ENCODE measurements at regions not wholly inside any gene's neighbourhood (a gene's known extent, or its start where the extent isn't known, plus 50 kb on each side); places are given as distances from the start of the nearest gene placed in this dataset.

- Histone ChIP-seq H3K36me3 (ENCODE audit: control insufficient read depth, insufficient read depth, low read length) (no peaks in the 10 kb centered on the region), H3K27me3 (ENCODE audit: control insufficient read depth, insufficient read depth, low read length) (no peaks in the 10 kb centered on the region), H3K4me1 (ENCODE audit: control insufficient read depth, insufficient read depth, low read length) (peaks cover 31% of the 10 kb centered on the region), H3K4me3 (ENCODE audit: low read length) (no peak overlapping the region), H3K9me3 (ENCODE audit: control insufficient read depth, low read length) (no peaks in the 10 kb centered on the region), H3K9ac (ENCODE audit: low read length) (peak overlapping the region; percentile 10)
Measured at GRCh38 chr13:44300895-44301638, 72.6 kb upstream of the SERP2 start.

- no peaks in the 10 kb centered on the region for H3K27me3 ChIP-seq (ENCODE audit: control insufficient read depth, insufficient read depth, low read length)
- H3K36me3 ChIP-seq (ENCODE audit: control insufficient read depth, insufficient read depth, low read length), result no peaks in the 10 kb centered on the region
- no peak overlapping the region for H3K9ac ChIP-seq (ENCODE audit: low read length)
- H3K9me3 ChIP-seq (ENCODE audit: control insufficient read depth, low read length), result no peaks in the 10 kb centered on the region
- peaks cover 37% of the 10 kb centered on the region for H3K4me1 ChIP-seq (ENCODE audit: control insufficient read depth, insufficient read depth, low read length)
- H3K4me3 ChIP-seq (ENCODE audit: low read length), result no peak overlapping the region
Measured at GRCh38 chr13:44301639-44302015, 72.0 kb upstream of the SERP2 start.

GRCh38 chr13:44302233-44302632, 71.4 kb upstream of the SERP2 start:
- Histone ChIP-seq H3K36me3 (ENCODE audit: control insufficient read depth, insufficient read depth, low read length) (no peaks in the 10 kb centered on the region), H3K9ac (ENCODE audit: low read length) (no peak overlapping the region), H3K4me3 (ENCODE audit: low read length) (no peak overlapping the region), H3K9me3 (ENCODE audit: control insufficient read depth, low read length) (no peaks in the 10 kb centered on the region), H3K27me3 (ENCODE audit: control insufficient read depth, insufficient read depth, low read length) (no peaks in the 10 kb centered on the region), H3K4me1 (ENCODE audit: control insufficient read depth, insufficient read depth, low read length) (peaks cover 41% of the 10 kb centered on the region)

- H3K27me3 ChIP-seq (ENCODE audit: control insufficient read depth, insufficient read depth, low read length), result no peaks in the 10 kb centered on the region
- H3K4me3 ChIP-seq (ENCODE audit: low read length), result no peak overlapping the region
- H3K36me3 ChIP-seq (ENCODE audit: control insufficient read depth, insufficient read depth, low read length), result no peaks in the 10 kb centered on the region
- H3K9me3 ChIP-seq (ENCODE audit: control insufficient read depth, low read length), result no peaks in the 10 kb centered on the region
- H3K9ac ChIP-seq (ENCODE audit: low read length), result no peak overlapping the region
- H3K4me1 ChIP-seq (ENCODE audit: control insufficient read depth, insufficient read depth, low read length), result peaks cover 49% of the 10 kb centered on the region
Measured at GRCh38 chr13:44302940-44303575, 70.6 kb upstream of the SERP2 start.

- Histone ChIP-seq H3K9me3 (ENCODE audit: control insufficient read depth, low read length) (no peaks in the 10 kb centered on the region), H3K36me3 (ENCODE audit: control insufficient read depth, insufficient read depth, low read length) (no peaks in the 10 kb centered on the region), H3K4me1 (ENCODE audit: control insufficient read depth, insufficient read depth, low read length) (peaks cover 57% of the 10 kb centered on the region), H3K4me3 (ENCODE audit: low read length) (no peak overlapping the region), H3K9ac (ENCODE audit: low read length) (no peak overlapping the region), H3K27me3 (ENCODE audit: control insufficient read depth, insufficient read depth, low read length) (no peaks in the 10 kb centered on the region)
Measured at GRCh38 chr13:44303681-44304432, 69.8 kb upstream of the SERP2 start.

- peaks cover 62% of the 10 kb centered on the region for H3K4me1 ChIP-seq (ENCODE audit: control insufficient read depth, insufficient read depth, low read length)
- no peaks in the 10 kb centered on the region for H3K36me3 ChIP-seq (ENCODE audit: control insufficient read depth, insufficient read depth, low read length)
- no peaks in the 10 kb centered on the region for H3K9me3 ChIP-seq (ENCODE audit: control insufficient read depth, low read length)
- H3K27me3 ChIP-seq (ENCODE audit: control insufficient read depth, insufficient read depth, low read length), result no peaks in the 10 kb centered on the region
- no peak overlapping the region for H3K4me3 ChIP-seq (ENCODE audit: low read length)
- no peak overlapping the region for H3K9ac ChIP-seq (ENCODE audit: low read length)
Measured at GRCh38 chr13:44304433-44304725, 69.2 kb upstream of the SERP2 start.

GRCh38 chr13:44305286-44305685, 68.3 kb upstream of the SERP2 start:
- Histone ChIP-seq H3K36me3 (ENCODE audit: control insufficient read depth, insufficient read depth, low read length) (no peaks in the 10 kb centered on the region), H3K27me3 (ENCODE audit: control insufficient read depth, insufficient read depth, low read length) (no peaks in the 10 kb centered on the region), H3K4me3 (ENCODE audit: low read length) (no peak overlapping the region), H3K9me3 (ENCODE audit: control insufficient read depth, low read length) (no peaks in the 10 kb centered on the region), H3K9ac (ENCODE audit: low read length) (no peak overlapping the region), H3K4me1 (ENCODE audit: control insufficient read depth, insufficient read depth, low read length) (peaks cover 66% of the 10 kb centered on the region)

GRCh38 chr13:44305917-44306370, 67.7 kb upstream of the SERP2 start:
- no peaks in the 10 kb centered on the region for H3K27me3 ChIP-seq (ENCODE audit: control insufficient read depth, insufficient read depth, low read length)
- peaks cover 66% of the 10 kb centered on the region for H3K4me1 ChIP-seq (ENCODE audit: control insufficient read depth, insufficient read depth, low read length)
- no peak overlapping the region for H3K4me3 ChIP-seq (ENCODE audit: low read length)
- H3K9me3 ChIP-seq (ENCODE audit: control insufficient read depth, low read length), result no peaks in the 10 kb centered on the region
- H3K36me3 ChIP-seq (ENCODE audit: control insufficient read depth, insufficient read depth, low read length), result no peaks in the 10 kb centered on the region
- peak overlapping the region; percentile 73 for H3K9ac ChIP-seq (ENCODE audit: low read length)

- Histone ChIP-seq H3K36me3 (ENCODE audit: control insufficient read depth, insufficient read depth, low read length) (no peaks in the 10 kb centered on the region), H3K9me3 (ENCODE audit: control insufficient read depth, low read length) (no peaks in the 10 kb centered on the region), H3K4me1 (ENCODE audit: control insufficient read depth, insufficient read depth, low read length) (peaks cover 63% of the 10 kb centered on the region), H3K4me3 (ENCODE audit: low read length) (no peak overlapping the region), H3K27me3 (ENCODE audit: control insufficient read depth, insufficient read depth, low read length) (no peaks in the 10 kb centered on the region), H3K9ac (ENCODE audit: low read length) (peak overlapping the region; percentile 73)
Measured at GRCh38 chr13:44306371-44307192, 67.0 kb upstream of the SERP2 start.

GRCh38 chr13:44307255-44307654, 66.4 kb upstream of the SERP2 start:
- H3K27me3 ChIP-seq (ENCODE audit: control insufficient read depth, insufficient read depth, low read length), result no peaks in the 10 kb centered on the region
- no peaks in the 10 kb centered on the region for H3K9me3 ChIP-seq (ENCODE audit: control insufficient read depth, low read length)
- H3K4me1 ChIP-seq (ENCODE audit: control insufficient read depth, insufficient read depth, low read length), result peaks cover 61% of the 10 kb centered on the region
- H3K9ac ChIP-seq (ENCODE audit: low read length), result peak overlapping the region; percentile 73
- H3K4me3 ChIP-seq (ENCODE audit: low read length), result no peak overlapping the region
- H3K36me3 ChIP-seq (ENCODE audit: control insufficient read depth, insufficient read depth, low read length), result no peaks in the 10 kb centered on the region

- peak overlapping the region; percentile 73 for H3K9ac ChIP-seq (ENCODE audit: low read length)
- peaks cover 67% of the 10 kb centered on the region for H3K4me1 ChIP-seq (ENCODE audit: control insufficient read depth, insufficient read depth, low read length)
- no peaks in the 10 kb centered on the region for H3K27me3 ChIP-seq (ENCODE audit: control insufficient read depth, insufficient read depth, low read length)
- no peaks in the 10 kb centered on the region for H3K9me3 ChIP-seq (ENCODE audit: control insufficient read depth, low read length)
- H3K36me3 ChIP-seq (ENCODE audit: control insufficient read depth, insufficient read depth, low read length), result no peaks in the 10 kb centered on the region
- H3K4me3 ChIP-seq (ENCODE audit: low read length), result no peak overlapping the region
Measured at GRCh38 chr13:44307844-44308243, 65.8 kb upstream of the SERP2 start.

All from mucosa of stomach (tissue), 1 donor.